Thyroid gland (tissue), 4 donors: ENCODE measurements at regions not wholly inside any gene's neighbourhood (a gene's known extent, or its start where the extent isn't known, plus 50 kb on each side); places are given as distances from the start of the nearest gene placed in this dataset.

Experiments
- DNase-seq, 2 donors: peaks; one replicate each; pipeline ENCODE4 v3.0.0-alpha.2; 2019
- H3K27ac ChIP-seq, 3 donors: fragments of 200-600 bp; sonication (generic); 1 replicate in 2 of 3; 2 replicates in 1 of 3; pipeline ENCODE4 v1.5.1; 2016 to 2019; ENCODE audit warnings: mild to moderate bottlenecking in 1 of 3, moderate library complexity in 1 of 3
- H3K27me3 ChIP-seq: fragments of 200-600 bp; sonication (generic); one replicate; pipeline ENCODE4 v1.5.1; 2019
- H3K36me3 ChIP-seq, 2 donors: fragments of 200-600 bp; sonication (generic); one replicate each; pipeline ENCODE4 v1.5.1; 2016 to 2019
- H3K4me1 ChIP-seq, 2 donors: fragments of 200-600 bp; sonication (generic); one replicate each; pipeline ENCODE4 v1.5.1; 2017 to 2019
- H3K4me3 ChIP-seq, 3 donors: fragments of 200-600 bp; sonication (generic); replicated peaks in 1 of 3; 1 replicate in 2 of 3; 2 replicates in 1 of 3; pipeline ENCODE4 v1.5.1; 2016; ENCODE audit warnings: mild to moderate bottlenecking in 1 of 3
- H3K9me3 ChIP-seq: fragments of 200-600 bp; sonication (generic); one replicate; pipeline ENCODE4 v1.5.1; 2017
- CTCF ChIP-seq, 6 experiments: fragments of 200-600 bp in 3 of 6; fragments of 450-650 bp in 3 of 6; sonication (generic) in 3 of 6; IDR thresholded peaks; one replicate each; pipeline ENCODE4 v1.5.1; 2016 to 2019; ENCODE audit warnings: antibody characterized with exemption in 6 of 6, mild to moderate bottlenecking in 2 of 6, inconsistent platforms in 1 of 6, moderate library complexity in 1 of 6
- POLR2A ChIP-seq, 2 donors: fragments of 450-650 bp; IDR thresholded peaks; one replicate each; pipeline ENCODE4 v1.6.1; 2017; ENCODE audit warnings: antibody characterized with exemption in 2 of 2, mild to moderate bottlenecking in 2 of 2, moderate library complexity in 1 of 2
- WGBS, 2 donors: methylation state at CpG; one replicate each; pipeline ENCODE4 v1.1.5; 2017; 5-methylcytosine and 5-hydroxymethylcytosine counted together
- intact Hi-C: fragments of 100-400 bp; cut with DNase I; formaldehyde crosslinking; loops from one replicate; pipeline ENCODE4 v1.15.1; 2023

GRCh38 chr4:25981749-25982148 is 67.7 kb downstream of the SMIM20 start:
- WGBS, 2 donors = 84 to 86% methylated on average over 3 of the region's 3 CpGs
- intact Hi-C loops = no loop called here
- DNase-seq = no peak
- H3K9me3 ChIP-seq = no peaks in the 10 kb centered on the region
- no peak overlapping the region for H3K4me3 ChIP-seq
- TF ChIP-seq POLR2A (IDR thresholded peaks at IDR 0.05) (no peak), CTCF (IDR thresholded peaks at IDR 0.05) (no peak)
- H3K27ac ChIP-seq = no peak overlapping the region
- H3K36me3 ChIP-seq = no peaks in the 10 kb centered on the region
- H3K4me1 ChIP-seq = no peaks in the 10 kb centered on the region
- H3K27me3 ChIP-seq = no peaks in the 10 kb centered on the region

GRCh38 chr4:25982962-25983361 is 68.9 kb downstream of the SMIM20 start:
- no peaks in the 10 kb centered on the region for H3K36me3 ChIP-seq
- H3K27ac ChIP-seq = no peak overlapping the region
- no peaks in the 10 kb centered on the region for H3K9me3 ChIP-seq
- H3K4me3 ChIP-seq = no peak overlapping the region
- intact Hi-C loops = no loop called here
- no peaks in the 10 kb centered on the region for H3K27me3 ChIP-seq
- WGBS, 2 donors = 76 to 89% methylated on average over 7 of the region's 7 CpGs
- DNase-seq = no peak
- TF ChIP-seq POLR2A (IDR thresholded peaks at IDR 0.05) = no peak
- TF ChIP-seq CTCF (IDR thresholded peaks at IDR 0.05) = no peak
- H3K4me1 ChIP-seq = no peaks in the 10 kb centered on the region

- H3K4me1 ChIP-seq = peaks cover 0 to 5% of the 10 kb centered on the region in 2 donors
- DNase-seq = no peak
- no peaks in the 10 kb centered on the region for H3K27me3 ChIP-seq
- whole genome bisulfite sequencing, 2 donors = 87 to 93% methylated on average over 6 of the region's 6 CpGs
- H3K9me3 ChIP-seq = no peaks in the 10 kb centered on the region
- no peak overlapping the region for H3K4me3 ChIP-seq
- no peak for TF ChIP-seq CTCF (IDR thresholded peaks at IDR 0.05)
- no peak for TF ChIP-seq POLR2A (IDR thresholded peaks at IDR 0.05)
- H3K27ac ChIP-seq = no peak overlapping the region
- intact Hi-C loops = no loop called here
- no peaks in the 10 kb centered on the region for H3K36me3 ChIP-seq
These were observed 70.2 kb downstream of the SMIM20 start for GRCh38 chr4:25984266-25984665.

DNA sequence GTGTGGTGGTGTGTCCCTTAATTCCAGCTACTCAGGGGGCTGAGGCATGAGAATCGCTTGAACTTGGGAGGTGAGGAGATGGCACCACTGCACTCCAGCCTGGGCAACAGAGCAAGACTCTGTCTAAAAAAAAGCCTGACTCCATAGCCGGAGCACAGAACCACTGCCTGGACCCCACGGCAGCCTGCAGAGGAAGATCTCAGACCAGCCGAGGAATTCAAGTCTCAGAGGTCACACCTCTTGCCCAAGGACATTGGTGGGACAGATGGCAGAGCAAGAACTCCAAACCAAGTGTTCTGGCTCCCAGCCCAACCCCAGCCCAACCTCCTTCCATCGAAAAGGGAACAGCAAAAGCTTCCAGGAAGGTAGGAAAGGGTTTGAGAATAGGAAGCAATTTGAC is 70.8 kb downstream of the SMIM20 start:
- intact Hi-C loops = loop anchor here (5.0 kb wide), 1 partner anchor 428 kb away; no protein-coding TSS in a partner anchor
- Histone ChIP-seq H3K36me3 (no peaks in the 10 kb centered on the region), H3K27ac (no peak overlapping the region), H3K27me3 (no peaks in the 10 kb centered on the region), H3K4me1 (peaks cover 0 to 5% of the 10 kb centered on the region in 2 donors), H3K9me3 (no peaks in the 10 kb centered on the region), H3K4me3 (no peak overlapping the region)
- TF ChIP-seq CTCF (IDR thresholded peaks at IDR 0.05) = no peak
- no peak for TF ChIP-seq POLR2A (IDR thresholded peaks at IDR 0.05)
- no peak for DNase-seq
- 77 to 88% methylated on average over 5 of the region's 5 CpGs for WGBS, 2 donors

DNA sequence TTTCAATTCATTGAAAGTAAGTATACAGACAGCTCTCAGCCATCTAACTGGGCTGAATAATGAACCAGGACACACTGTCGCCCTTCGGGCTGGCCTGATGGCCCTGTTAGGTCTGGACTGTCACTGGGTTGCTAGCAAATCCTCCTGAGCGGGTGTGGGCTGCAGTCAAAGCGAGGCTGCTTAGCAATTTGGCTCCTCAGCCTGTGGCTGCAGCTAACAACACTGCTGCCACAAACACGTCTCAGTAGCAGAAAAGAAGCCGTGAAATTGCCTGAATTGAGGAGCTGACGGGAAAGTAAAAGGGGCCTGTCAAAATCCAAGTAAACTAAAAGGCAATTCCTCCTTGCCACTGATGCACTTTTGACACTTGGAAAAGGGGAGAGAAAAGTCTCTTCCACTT is 72.8 kb downstream of the SMIM20 start:
- TF ChIP-seq POLR2A (IDR thresholded peaks at IDR 0.05) = no peak
- TF ChIP-seq CTCF (IDR thresholded peaks at IDR 0.05) = no peak
- 96 to 99% methylated on average over 7 of the region's 7 CpGs for WGBS, 2 donors
- Histone ChIP-seq H3K4me1 (peaks cover 0 to 5% of the 10 kb centered on the region in 2 donors), H3K27me3 (no peaks in the 10 kb centered on the region), H3K4me3 (no peak overlapping the region), H3K36me3 (no peaks in the 10 kb centered on the region), H3K27ac (no peak overlapping the region), H3K9me3 (no peaks in the 10 kb centered on the region)
- intact Hi-C loops = loop anchor here (5.0 kb wide), 1 partner anchor 425 kb away; no protein-coding TSS in a partner anchor
- DNase-seq = no peak
